ENCODE measurements at regions not wholly inside any gene's neighbourhood (a gene's known extent, or its start where the extent isn't known, plus 50 kb on each side); places are given as distances from the start of the nearest gene placed in this dataset.

GRCh38 chr5:34510002-34510401, 146.1 kb upstream of the RAI14 start:
- peak; percentile 51 for FAIRE-seq

GRCh38 chr5:34511063-34511462, 145.1 kb upstream of the RAI14 start:
- no peak for FAIRE-seq

- no peak for FAIRE-seq
Observed at GRCh38 chr5:34511481-34511880, 144.6 kb upstream of the RAI14 start.

GRCh38 chr5:34511915-34512314, 144.2 kb upstream of the RAI14 start:
- peak; percentile 35 for FAIRE-seq

GRCh38 chr5:34516166-34516565, 140.0 kb upstream of the RAI14 start:
- no peak for FAIRE-seq

- no peak for FAIRE-seq
Observed at GRCh38 chr5:34516686-34517085, 139.4 kb upstream of the RAI14 start.

GRCh38 chr5:34517249-34517648, 138.9 kb upstream of the RAI14 start:
- no peak for FAIRE-seq

GRCh38 chr5:34519489-34520220, 136.5 kb upstream of the RAI14 start:
- FAIRE-seq: no peak

- no peak for FAIRE-seq
Observed at GRCh38 chr5:34521628-34522290, 134.4 kb upstream of the RAI14 start.

GRCh38 chr5:34522599-34523386, 133.3 kb upstream of the RAI14 start:
- FAIRE-seq: no peak

- FAIRE-seq: peak; percentile 61
Observed at GRCh38 chr5:34523387-34523726, 132.8 kb upstream of the RAI14 start.

- no peak for FAIRE-seq
Observed at GRCh38 chr5:34524123-34524522, 132.0 kb upstream of the RAI14 start.

GRCh38 chr5:34525761-34526160, 130.4 kb upstream of the RAI14 start:
- no peak for FAIRE-seq

- no peak for FAIRE-seq
Observed at GRCh38 chr5:34526682-34527305, 129.3 kb upstream of the RAI14 start.

- no peak for FAIRE-seq
Observed at GRCh38 chr5:34529581-34530331, 126.4 kb upstream of the RAI14 start.

- FAIRE-seq: no peak
Observed at GRCh38 chr5:34530637-34531036, 125.5 kb upstream of the RAI14 start.

- FAIRE-seq: no peak
Observed at GRCh38 chr5:34531751-34532360, 124.3 kb upstream of the RAI14 start.

- no peak for FAIRE-seq
Observed at GRCh38 chr5:34533582-34534522, 122.3 kb upstream of the RAI14 start.

- peak; percentile 91 for FAIRE-seq
Observed at GRCh38 chr5:34534523-34535103, 121.5 kb upstream of the RAI14 start.

- no peak for FAIRE-seq
Observed at GRCh38 chr5:34535433-34535832, 120.7 kb upstream of the RAI14 start.
